ENCODE measurements at regions not wholly inside any gene's neighbourhood (a gene's known extent, or its start where the extent isn't known, plus 50 kb on each side); places are given as distances from the start of the nearest gene placed in this dataset.

GRCh38 chr1:34283142-34283541 is 106.4 kb downstream of the C1orf94 start:
- POLR2A ChIA-PET, result no interaction called here
- H3K4me3 ChIP-seq (replicated peaks in 1 of 3; ENCODE audit: insufficient read depth in 1 of 3, low read depth in 1 of 3, low read length in 3 of 3), result no peak overlapping the region
- BruUV-seq (replicated peaks), result no TSS peak
- H4K20me1 ChIP-seq (replicated peaks; ENCODE audit: control insufficient read depth, extremely low read depth, insufficient read depth, low read length), result no peaks in the 10 kb centered on the region
- no peaks in the 10 kb centered on the region for H3K9me1 ChIP-seq (replicated peaks; ENCODE audit: control insufficient read depth, extremely low read depth, insufficient read depth, low read length)
- FAIRE-seq, result no peak
- no peaks in the 10 kb centered on the region for H3K36me3 ChIP-seq (ENCODE audit: control insufficient read depth in 2 of 2, extremely low read depth in 1 of 2, insufficient read depth in 2 of 2, low read length in 2 of 2)
- TF ChIP-seq POLR2A (IDR thresholded peaks at IDR 0.05; ENCODE audit: low read depth, low read length) (no peak), POLR2AphosphoS5 (IDR thresholded peaks at IDR 0.05; ENCODE audit: insufficient read depth, low read depth, low read length) (no peak), CTCF (IDR thresholded peaks at IDR 0.05; ENCODE audit: extremely low read depth in 1 of 2, insufficient read depth in 1 of 2, low read depth in 1 of 2, low read length in 2 of 2) (no peak), MAX (IDR thresholded peaks at IDR 0.05; ENCODE audit: insufficient read depth, insufficient read length) (no peak), GATA2 (IDR thresholded peaks at IDR 0.05; ENCODE audit: insufficient read depth, insufficient read length, low read depth, low read length) (no peak), JUN (IDR thresholded peaks at IDR 0.05; ENCODE audit: borderline replicate concordance, insufficient read depth, insufficient read length, low read depth) (no peak), MYC (IDR thresholded peaks at IDR 0.05; ENCODE audit: low read depth, low read length) (no peak), FOS (IDR thresholded peaks at IDR 0.05; ENCODE audit: borderline replicate concordance, insufficient read depth, low read length) (no peak)
- no peaks in the 10 kb centered on the region for H3K4me1 ChIP-seq (ENCODE audit: control insufficient read depth, extremely low read depth, insufficient read depth, low read length)
- H3K79me2 ChIP-seq (ENCODE audit: control insufficient read depth, insufficient read depth, low read length), result no peaks in the 10 kb centered on the region
- intact Hi-C loops (cut with micrococcal nuclease), result no loop called here
- no peaks in the 10 kb centered on the region for H3K27me3 ChIP-seq (ENCODE audit: control insufficient read depth in 2 of 2, insufficient read depth in 2 of 2, low read length in 2 of 2)
- no peak overlapping the region for H3K9ac ChIP-seq (replicated peaks; ENCODE audit: extremely low read depth, insufficient read depth, low read length)
- CTCF ChIA-PET, result no interaction called here
- H3K27ac ChIP-seq (ENCODE audit: insufficient read depth, low read depth, low read length), result no peak overlapping the region
- dilution Hi-C loops (cut with MboI; ENCODE audit: extremely low pct_ligation_motif_present, low sequenced_read_pairs), result no loop called here
- H3K4me2 ChIP-seq (ENCODE audit: insufficient read depth, low read length), result no peak overlapping the region
- no peak overlapping the region for H2AFZ ChIP-seq (ENCODE audit: low read depth, low read length)
- no peak for DNase-seq (ENCODE audit: low read depth, low spot score)
- no peaks in the 10 kb centered on the region for H3K9me3 ChIP-seq (replicated peaks; ENCODE audit: control insufficient read depth, insufficient read depth, low read length)

Measured in endothelial cell of umbilical vein (primary cell).